GM12872 (cell line): ENCODE measurements at regions not wholly inside any gene's neighbourhood (a gene's known extent, or its start where the extent isn't known, plus 50 kb on each side); places are given as distances from the start of the nearest gene placed in this dataset.

ENCODE experiments used
- TF ChIP-seq, protein P1 (sequence below): IDR thresholded peaks from 3 replicates; pipeline ENCODE4 v1.5.1; 2011; ENCODE audit warnings: low read depth, mild to moderate bottlenecking, low read length, moderate library complexity; ENCODE audit not compliant: insufficient read depth

DNA sequence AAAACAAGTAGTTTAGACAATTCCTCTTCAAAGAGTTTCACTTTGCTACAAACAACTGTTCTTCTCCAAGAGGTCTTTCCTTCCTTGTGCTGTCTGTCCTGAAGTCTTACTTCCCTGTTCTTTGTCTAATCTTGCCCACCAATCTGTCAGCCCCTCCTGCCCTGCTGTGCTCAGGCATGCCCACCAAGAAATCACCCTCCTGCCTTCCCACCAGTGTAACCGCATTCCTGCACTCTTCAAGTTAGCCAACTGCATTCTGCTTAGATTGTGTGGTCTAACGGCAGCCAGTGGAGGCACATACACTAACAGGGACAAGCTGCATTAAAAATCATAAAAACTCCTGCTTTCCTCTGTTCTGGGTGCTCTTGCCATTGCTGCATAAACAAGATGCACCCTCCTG is 215.9 kb upstream of the RBMY1B start:
- TF ChIP-seq, protein P1, sequence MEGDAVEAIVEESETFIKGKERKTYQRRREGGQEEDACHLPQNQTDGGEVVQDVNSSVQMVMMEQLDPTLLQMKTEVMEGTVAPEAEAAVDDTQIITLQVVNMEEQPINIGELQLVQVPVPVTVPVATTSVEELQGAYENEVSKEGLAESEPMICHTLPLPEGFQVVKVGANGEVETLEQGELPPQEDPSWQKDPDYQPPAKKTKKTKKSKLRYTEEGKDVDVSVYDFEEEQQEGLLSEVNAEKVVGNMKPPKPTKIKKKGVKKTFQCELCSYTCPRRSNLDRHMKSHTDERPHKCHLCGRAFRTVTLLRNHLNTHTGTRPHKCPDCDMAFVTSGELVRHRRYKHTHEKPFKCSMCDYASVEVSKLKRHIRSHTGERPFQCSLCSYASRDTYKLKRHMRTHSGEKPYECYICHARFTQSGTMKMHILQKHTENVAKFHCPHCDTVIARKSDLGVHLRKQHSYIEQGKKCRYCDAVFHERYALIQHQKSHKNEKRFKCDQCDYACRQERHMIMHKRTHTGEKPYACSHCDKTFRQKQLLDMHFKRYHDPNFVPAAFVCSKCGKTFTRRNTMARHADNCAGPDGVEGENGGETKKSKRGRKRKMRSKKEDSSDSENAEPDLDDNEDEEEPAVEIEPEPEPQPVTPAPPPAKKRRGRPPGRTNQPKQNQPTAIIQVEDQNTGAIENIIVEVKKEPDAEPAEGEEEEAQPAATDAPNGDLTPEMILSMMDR = no peak

DNA sequence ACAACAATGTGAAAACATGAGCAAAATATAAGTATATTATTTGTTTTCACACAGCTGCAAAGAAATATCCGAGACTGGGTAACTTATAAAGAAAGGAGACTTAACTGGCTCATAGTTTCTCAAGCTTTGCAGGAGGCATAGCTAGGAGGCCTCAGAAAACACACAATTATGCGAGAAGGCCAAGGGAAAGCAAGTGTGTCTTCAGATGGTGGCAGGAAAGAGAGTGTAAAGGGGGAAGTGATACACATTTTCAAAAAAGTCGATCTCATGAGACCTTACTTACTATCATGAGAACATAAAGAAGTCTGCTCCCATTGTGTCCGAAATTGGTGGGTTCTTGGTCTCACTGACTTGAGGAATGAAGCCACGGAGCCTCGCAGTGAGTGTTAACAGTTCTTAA is 208.9 kb upstream of the RBMY1B start:
- TF ChIP-seq, protein P1 = no peak

DNA sequence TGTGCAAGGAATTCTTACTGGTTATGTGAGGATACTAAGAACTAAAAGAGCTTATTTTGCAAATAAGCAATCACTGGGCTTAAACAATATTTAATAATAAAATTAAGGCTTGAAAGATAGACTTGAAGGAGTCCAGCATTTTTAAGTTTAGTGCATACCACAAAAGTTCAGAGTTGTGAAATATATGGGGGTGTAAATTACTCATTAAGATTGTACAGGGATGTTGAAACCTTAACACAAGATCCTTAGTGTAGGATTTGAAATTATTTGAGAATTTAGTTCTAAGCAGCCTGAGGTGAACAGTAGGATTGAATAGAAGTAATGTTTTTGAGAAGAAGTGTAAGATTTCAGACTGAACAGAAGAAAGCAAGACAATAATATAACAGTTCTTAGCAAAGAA is 195.8 kb upstream of the RBMY1B start:
- TF ChIP-seq, protein P1 = no peak
